SU-DHL-6 (cell line): ENCODE measurements at regions not wholly inside any gene's neighbourhood (a gene's known extent, or its start where the extent isn't known, plus 50 kb on each side); places are given as distances from the start of the nearest gene placed in this dataset.

Source experiments
- H2AFZ ChIP-seq: fragments of 200-600 bp; sonication (generic); 2 replicates; pipeline ENCODE4 v1.6.1; 2014; ENCODE audit warnings: low read depth, mild to moderate bottlenecking, moderate library complexity, mixed read lengths, antibody characterized with exemption, low read length; ENCODE audit not compliant: severe bottlenecking
- H3F3A ChIP-seq: fragments of 200-600 bp; shearing (Covaris generic); 2 replicates; pipeline ENCODE4 v1.6.0; 2016; ENCODE audit warnings: antibody characterized with exemption, mild to moderate bottlenecking; ENCODE audit not compliant: insufficient read depth
- H3K27ac ChIP-seq: fragments of 200-600 bp; sonication (generic); 2 replicates; pipeline ENCODE4 v1.5.1; 2016; ENCODE audit warnings: low read depth, mild to moderate bottlenecking, low read length, moderate library complexity, mixed read lengths
- H3K27me3 ChIP-seq: fragments of 200-600 bp; sonication (generic), shearing (Covaris generic); 2 replicates; pipeline ENCODE4 v1.6.0; 2014; ENCODE audit warnings: mild to moderate bottlenecking, low read length
- H3K36me3 ChIP-seq: fragments of 200-600 bp; sonication (generic); 2 replicates; pipeline ENCODE4 v1.6.1; 2014; ENCODE audit warnings: mild to moderate bottlenecking, low read length, mixed read lengths
- H3K4me2 ChIP-seq: fragments of 300-600, 200-600 bp; shearing (Covaris generic), sonication (generic); 2 replicates; pipeline ENCODE4 v1.6.0; 2014; ENCODE audit warnings: low read length, low read depth, mild to moderate bottlenecking; ENCODE audit not compliant: poor library complexity, severe bottlenecking
- H3K4me3 ChIP-seq: fragments of 200-600 bp; sonication (generic); 2 replicates; pipeline ENCODE4 v1.5.1; 2014; ENCODE audit warnings: antibody characterized with exemption, low read length, mild to moderate bottlenecking, mixed read lengths; ENCODE audit not compliant: insufficient read depth, poor library complexity, severe bottlenecking
- H3K79me2 ChIP-seq: fragments of 200-600 bp; sonication (generic); 2 replicates; pipeline ENCODE4 v1.6.1; 2014; ENCODE audit warnings: mild to moderate bottlenecking, low read length, moderate library complexity; ENCODE audit not compliant: insufficient read depth
- H3K9ac ChIP-seq: fragments of 200-600 bp; sonication (generic); 2 replicates; pipeline ENCODE4 v1.7.0; 2014; ENCODE audit warnings: mild to moderate bottlenecking, low read length
- H3K9me2 ChIP-seq: fragments of 200-600 bp; sonication (generic); replicated peaks from 2 replicates; pipeline ENCODE4 v1.6.1; 2014; ENCODE audit warnings: low read length; ENCODE audit not compliant: insufficient read depth
- H3K9me3 ChIP-seq: fragments of 200-600 bp; sonication (generic); 2 replicates; pipeline ENCODE4 v1.6.1; 2014; ENCODE audit warnings: low read length, mixed read lengths; ENCODE audit not compliant: insufficient read depth
- H4K20me1 ChIP-seq: fragments of 200-600 bp; sonication (generic); 2 replicates; pipeline ENCODE4 v1.6.1; 2014; ENCODE audit warnings: low read depth, mild to moderate bottlenecking, antibody characterized with exemption, low read length, moderate library complexity, mixed read lengths
- CTCF ChIP-seq: fragments of 200-600 bp; sonication (generic); IDR thresholded peaks from one replicate; pipeline ENCODE4 v1.5.1; 2017; ENCODE audit warnings: antibody characterized with exemption, mild to moderate bottlenecking, low read length, moderate library complexity; ENCODE audit not compliant: insufficient read depth, poor library complexity, severe bottlenecking
- EZH2phosphoT487 ChIP-seq: fragments of 200-600 bp; sonication (generic), shearing (Covaris generic); conservative IDR thresholded peaks from 2 replicates; pipeline ENCODE4 v1.6.1; 2018; ENCODE audit warnings: mild to moderate bottlenecking, antibody characterized with exemption, low read length, moderate library complexity, mixed read lengths

DNA sequence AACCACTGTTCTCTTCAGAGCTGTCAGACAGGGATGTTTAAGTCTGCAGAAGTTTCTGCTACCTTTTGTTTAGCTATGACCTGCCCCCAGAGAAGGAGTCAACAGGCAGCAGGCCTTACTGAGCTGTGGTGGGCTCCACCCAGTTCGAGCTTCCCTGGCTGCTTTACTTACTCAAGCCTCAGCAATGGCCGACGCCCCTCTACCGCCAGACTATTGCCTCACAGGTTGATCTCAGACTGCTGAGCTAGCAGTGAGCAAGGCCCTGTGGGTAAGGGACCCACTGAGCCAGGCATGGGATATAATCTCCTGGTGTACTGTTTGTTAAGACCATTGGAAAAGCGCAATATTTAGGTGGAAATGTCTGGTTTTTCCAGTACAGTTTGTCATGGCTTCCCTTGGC, 229.6 kb downstream of the TMEM167A start:
- H3K9me2 ChIP-seq = no peaks in the 10 kb centered on the region
- TF ChIP-seq CTCF (no peak), EZH2phosphoT487 (no peak)
- H3K79me2 ChIP-seq = no peaks in the 10 kb centered on the region
- H4K20me1 ChIP-seq = no peaks in the 10 kb centered on the region
- H3K9me3 ChIP-seq = no peaks in the 10 kb centered on the region
- no peak overlapping the region for H3K4me3 ChIP-seq
- no peak overlapping the region for H3K27ac ChIP-seq
- no peaks in the 10 kb centered on the region for H3K27me3 ChIP-seq
- no peaks in the 10 kb centered on the region for H3F3A ChIP-seq
- H3K36me3 ChIP-seq = no peaks in the 10 kb centered on the region
- no peak overlapping the region for H3K4me2 ChIP-seq
- H3K9ac ChIP-seq = no peak overlapping the region
- no peak overlapping the region for H2AFZ ChIP-seq

DNA sequence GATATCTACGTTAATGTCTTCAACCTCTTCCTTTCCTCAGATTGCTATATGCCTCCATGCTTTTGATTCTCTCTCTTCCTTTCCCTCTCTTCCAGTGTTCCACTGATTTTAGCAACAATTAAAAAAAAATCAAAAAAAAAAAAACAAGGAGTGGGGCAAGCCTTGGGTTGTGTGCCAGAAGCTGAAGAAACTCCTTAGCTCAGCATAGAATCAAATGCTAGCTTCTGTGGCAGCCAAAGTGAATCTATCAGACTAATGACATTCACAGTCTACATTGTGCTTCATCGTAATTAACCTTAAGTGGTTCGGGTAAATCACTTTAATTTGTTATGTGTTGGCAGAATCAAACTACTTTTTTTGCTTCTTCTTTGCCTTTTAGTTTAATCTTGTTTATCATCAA, 237.3 kb downstream of the TMEM167A start:
- Histone ChIP-seq H3K9me3 (peaks cover 5% of the 10 kb centered on the region; the same call in 1 of the 2 replicates), H3K9ac (no peak overlapping the region), H3K27ac (no peak overlapping the region), H3K9me2 (no peaks in the 10 kb centered on the region), H3K4me2 (no peak overlapping the region), H3F3A (no peaks in the 10 kb centered on the region), H3K4me3 (no peak overlapping the region), H2AFZ (no peak overlapping the region), H3K79me2 (no peaks in the 10 kb centered on the region), H4K20me1 (no peaks in the 10 kb centered on the region), H3K36me3 (no peaks in the 10 kb centered on the region), H3K27me3 (no peaks in the 10 kb centered on the region)
- TF ChIP-seq EZH2phosphoT487 (no peak), CTCF (no peak)

DNA sequence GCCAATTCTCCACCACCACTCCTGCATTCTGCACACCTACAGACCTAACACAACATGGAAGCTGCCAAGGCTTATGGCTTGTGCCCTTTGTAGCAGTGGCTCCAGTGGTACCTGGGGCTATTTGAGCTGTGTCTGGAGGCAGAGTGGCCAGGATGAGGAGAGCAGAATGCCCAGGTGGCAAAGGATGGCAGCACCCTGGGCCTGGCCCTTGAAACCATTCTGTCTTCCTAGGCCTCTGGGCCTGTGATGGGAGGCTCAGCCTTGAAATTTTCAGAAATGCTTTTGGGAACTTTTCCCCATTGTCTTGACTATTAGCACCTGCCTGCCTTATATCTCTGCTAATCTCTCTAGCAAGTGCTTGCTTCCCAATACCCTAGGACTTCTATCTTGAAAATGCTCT, 241.7 kb downstream of the TMEM167A start:
- H3K4me2 ChIP-seq = no peak overlapping the region
- H3K9ac ChIP-seq = no peak overlapping the region
- no peak overlapping the region for H2AFZ ChIP-seq
- TF ChIP-seq CTCF = no peak
- no peaks in the 10 kb centered on the region for H3K79me2 ChIP-seq
- H3K27ac ChIP-seq = no peak overlapping the region
- no peaks in the 10 kb centered on the region for H3K36me3 ChIP-seq
- 0 out of 2 replicates have a peak, but pooled peaks cover 4% of the 10 kb centered on the region for H3K9me2 ChIP-seq
- H4K20me1 ChIP-seq = no peaks in the 10 kb centered on the region
- no peak overlapping the region for H3K4me3 ChIP-seq
- no peaks in the 10 kb centered on the region for H3K27me3 ChIP-seq
- peaks cover 9% of the 10 kb centered on the region; the same call in 1 of the 2 replicates for H3K9me3 ChIP-seq
- no peaks in the 10 kb centered on the region for H3F3A ChIP-seq
